NK-92 treated with Interleukin-12 subunit alpha and Interleukin-12 subunit beta, amount 100 ng/mL, for 24 hours (cell line): ENCODE measurements at regions not wholly inside any gene's neighbourhood (a gene's known extent, or its start where the extent isn't known, plus 50 kb on each side); places are given as distances from the start of the nearest gene placed in this dataset.
"Not testable (repeated sequence)": the region's sequence is repeated elsewhere in the genome, so short reads cannot be mapped to it uniquely, and the experiment has no call there.

ENCODE experiments used
- DNase-seq: peaks from one replicate; lab custom pipeline; 2025; lab: John Stamatoyannopoulos, UW

DNA sequence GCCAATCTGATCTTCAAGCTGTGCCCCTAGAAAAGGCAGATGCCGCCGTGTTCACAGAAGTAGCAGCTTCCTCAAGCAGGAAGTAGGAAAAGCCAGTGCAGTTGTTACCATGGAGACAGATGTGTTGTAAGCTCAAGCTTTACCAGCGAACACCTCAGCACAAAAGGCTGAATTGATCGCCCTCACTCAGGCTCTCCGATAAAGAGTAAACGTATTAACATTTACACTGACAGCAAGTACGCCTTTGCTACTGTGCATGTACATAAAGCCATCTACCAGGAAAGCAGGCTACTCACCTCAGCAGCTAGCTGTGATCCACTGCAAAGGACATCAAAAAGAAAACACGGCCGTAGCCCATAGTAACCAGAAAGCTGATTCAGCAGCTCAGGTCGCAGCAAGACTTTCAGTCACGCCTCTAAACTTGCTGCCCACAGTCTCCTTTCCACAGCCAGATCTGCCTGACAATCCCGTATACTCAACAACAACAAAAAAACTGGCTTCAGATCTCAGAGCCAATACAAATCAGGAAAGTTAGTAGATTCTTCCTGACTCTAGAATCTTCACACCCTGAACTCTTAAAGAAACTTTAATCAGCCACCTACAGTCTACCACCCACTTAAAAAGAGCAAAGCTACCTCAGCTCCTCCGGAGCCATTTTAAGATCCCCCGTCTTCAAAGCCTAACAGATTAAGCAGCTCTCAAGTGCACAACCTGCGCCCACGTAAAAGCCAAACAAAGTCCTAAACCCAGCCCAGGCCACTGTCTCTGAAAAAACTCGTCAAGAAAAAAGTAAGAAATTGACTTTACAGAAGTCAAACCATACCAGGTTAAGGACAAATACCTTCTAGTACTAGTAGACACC, 160.0 kb downstream of the DEFB131A start:
- DNase-seq, result not testable (repeated sequence)

DNA sequence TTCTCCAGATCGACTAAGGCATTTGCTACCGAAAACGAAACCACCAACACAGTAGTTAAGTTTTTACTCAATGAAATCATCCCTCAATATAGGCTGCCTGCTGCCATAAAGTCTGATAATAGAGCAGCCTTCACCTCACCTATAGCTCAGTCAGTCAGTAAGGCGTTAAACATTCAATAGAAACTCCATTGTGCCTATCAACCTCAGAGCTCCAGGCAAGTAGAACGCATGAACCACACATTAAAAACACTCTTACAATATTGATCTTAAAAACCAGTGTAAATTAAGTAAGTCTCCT, 160.6 kb downstream of the DEFB131A start:
- DNase-seq, result not testable (repeated sequence)

DNA sequence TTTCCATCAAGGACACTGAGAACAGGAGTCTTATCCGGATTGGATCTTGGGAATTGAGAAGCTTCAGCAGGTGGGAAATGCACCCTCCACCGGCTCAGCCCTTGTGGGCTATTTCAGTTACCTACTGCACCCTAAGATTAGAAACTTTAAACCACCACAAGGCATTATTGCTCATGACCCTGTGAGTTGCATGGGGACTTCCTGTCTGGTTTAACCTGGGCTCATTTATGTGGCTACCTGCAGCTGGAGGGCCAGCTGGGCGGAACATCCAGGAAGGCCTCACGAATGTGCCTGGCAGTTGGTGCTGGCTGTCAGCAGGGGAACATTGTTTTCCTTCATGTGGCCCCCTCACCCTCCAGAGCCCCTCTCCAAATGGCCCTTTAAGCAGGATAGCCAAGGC, 164.1 kb downstream of the DEFB131A start:
- no peak for DNase-seq

DNA sequence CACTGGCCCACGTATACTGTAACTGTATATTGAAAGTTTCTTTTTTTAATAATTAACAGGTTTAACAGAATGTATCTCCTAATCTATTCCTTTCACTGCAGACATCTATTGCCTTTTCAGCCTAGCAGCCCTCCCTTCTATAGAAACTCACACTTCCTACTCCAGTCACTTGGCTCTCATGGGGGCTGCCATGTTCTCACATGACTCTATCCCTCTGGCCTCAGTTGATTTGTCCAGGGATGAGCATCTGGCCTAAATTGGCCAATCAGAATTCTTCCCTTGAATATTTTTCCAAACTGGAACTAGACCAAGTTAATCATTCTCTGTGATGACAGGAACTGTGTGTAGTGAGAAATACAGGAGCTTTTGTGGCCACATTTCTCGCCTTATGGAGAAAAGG, 166.1 kb downstream of the DEFB131A start:
- DNase-seq, result not testable (repeated sequence)

DNA sequence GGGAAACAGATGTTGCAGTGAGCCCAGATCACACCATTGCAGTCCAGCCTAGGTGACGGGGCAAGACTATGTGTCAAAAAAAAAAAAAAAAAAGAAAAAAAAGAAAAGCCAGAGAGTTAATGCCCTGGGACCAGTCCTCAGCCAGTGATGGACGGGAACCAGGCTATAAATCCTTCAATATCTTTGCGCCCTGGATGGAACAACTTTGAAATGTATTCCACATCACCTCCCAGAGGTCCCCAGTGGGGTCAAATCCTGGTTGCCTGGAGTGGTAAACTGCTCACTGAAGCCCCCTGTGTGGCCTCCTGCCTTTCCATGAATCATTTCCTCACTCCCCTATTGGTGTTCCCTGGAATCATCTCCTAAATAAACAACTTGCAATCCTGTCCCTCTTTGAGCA, 166.9 kb downstream of the DEFB131A start:
- no peak for DNase-seq

DNA sequence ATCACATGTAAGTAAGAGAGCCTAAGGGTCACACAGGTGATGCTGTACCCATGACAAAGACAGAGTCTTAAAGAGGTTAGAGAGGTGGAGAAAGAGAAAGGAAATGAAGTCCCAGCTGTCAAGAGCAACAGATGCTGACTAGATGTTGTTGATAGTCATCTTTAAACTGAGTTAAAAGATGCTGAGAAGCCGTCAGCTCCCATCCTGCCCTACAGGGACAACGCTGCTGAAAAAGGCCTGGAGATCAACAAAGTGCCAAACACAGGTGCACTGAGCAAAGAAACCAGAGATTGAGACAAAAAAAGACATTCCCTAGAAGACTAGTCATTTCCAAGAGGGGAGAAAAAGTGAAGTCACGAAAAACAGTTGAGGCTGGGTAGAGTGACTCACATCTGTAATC, 145.0 kb upstream of the DRD5 start:
- DNase-seq, result not testable (repeated sequence)

DNA sequence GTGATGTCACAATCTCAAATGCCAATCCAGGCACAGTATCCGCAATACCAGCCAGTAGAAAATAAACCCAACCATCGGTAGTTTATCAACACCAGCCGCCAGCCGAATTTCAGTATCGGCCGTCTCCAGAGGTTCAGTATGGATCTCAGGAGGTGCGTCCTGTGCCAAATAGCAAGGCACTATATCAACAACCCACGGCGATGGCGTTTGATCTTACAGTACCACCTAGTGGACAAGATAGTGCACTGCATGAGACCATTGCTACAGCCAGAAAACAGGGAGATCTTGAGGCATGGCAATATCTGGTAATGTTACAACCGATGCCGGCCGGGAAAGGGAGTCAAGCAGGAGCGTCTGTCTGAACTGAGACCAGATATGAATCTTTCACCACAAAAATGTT, 121.8 kb upstream of the DRD5 start:
- not testable (repeated sequence) for DNase-seq

DNA sequence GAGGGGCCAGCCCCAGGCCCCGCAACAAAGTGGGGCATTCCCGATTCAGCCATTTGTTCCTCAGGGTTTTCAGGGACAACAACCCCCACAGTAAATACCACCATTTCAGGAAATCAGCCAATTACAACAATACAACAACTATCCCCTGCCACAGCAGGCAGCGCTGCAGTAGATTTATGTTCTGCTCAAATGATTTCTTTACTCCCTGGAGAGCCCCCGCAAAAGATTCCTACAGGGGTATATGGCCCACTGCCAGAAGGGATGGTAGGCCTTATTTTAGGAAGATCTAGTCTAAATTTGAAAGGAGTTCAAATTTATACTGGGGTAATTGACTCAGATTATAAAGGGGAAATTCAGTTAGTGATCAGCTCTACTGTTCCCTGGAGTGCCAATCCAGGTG, 120.5 kb upstream of the DRD5 start:
- not testable (repeated sequence) for DNase-seq

DNA sequence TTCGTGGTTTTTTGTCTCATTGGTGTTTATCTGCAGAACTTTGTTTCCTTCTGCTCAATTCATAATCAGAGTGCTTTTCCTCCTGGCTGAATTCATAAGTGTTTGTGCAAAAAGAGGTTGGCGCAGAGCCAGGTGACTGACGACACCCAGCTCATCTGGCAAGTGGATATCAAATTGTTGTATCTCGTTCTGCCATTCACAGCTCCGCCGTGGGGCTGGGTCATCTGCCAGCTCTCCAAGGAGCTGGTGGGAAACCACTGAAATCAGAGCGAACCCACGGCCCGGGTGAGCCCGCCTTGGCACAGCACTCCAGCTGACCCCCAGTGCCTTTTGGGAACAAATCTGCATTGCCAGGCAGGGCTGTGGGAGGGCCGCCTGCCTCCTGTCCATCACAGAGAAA, 110.7 kb upstream of the DRD5 start:
- not testable (repeated sequence) for DNase-seq

DNA sequence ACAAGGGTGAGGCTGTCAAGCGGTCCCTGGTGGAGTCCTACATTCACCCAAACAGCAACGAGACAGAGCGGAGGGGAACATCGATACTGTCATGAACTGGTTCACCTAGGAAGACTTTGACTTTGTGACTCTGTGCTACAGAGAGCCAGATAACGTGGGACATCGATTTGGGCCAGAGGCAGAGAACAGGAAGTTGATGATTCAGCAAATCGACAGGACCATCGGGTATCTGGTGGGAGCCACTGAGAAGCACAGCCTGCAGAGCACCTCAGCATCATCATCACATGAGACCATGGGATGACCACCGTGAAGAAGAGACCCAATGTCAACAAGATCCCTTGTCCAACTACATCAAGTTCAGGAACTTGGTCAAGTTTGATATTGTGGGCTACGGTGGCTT, 104.1 kb upstream of the DRD5 start:
- not testable (repeated sequence) for DNase-seq

DNA sequence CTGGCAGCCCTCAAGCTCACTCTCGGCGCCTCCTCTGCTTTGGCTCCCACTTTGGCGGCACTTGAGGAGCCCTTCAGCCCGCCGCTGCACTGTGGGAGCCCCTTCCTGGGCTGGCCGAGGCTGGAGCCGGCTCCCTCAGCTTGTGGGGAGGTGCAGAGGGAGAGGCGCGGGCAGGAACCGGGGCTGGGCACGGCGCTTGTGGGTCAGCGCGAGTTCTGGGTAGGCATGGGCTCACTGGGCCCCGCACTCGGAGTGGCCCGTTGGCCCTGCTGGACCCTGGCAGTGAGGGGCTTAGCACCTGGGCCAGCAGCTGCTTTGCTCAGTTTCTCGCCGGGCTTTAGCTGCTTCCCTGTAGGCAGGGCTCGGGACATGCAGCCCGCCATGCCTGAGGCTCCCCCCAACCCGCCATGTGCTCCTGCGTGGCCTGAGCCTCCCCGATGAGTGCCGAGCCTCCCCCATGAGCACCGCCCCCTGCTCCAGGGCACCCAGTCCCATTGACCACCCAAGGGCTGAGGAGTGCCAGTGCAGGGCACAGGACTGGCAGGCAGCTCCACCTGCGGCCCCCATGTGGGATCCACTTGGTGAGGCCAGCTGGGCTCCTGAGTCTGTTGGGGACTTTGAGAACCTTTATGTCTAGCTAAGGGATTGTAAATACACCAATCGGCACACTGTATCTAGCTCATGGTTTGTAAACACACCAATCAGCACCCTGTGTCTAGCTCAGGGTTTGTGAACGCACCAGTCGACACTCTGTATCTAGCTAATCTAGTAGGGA, 101.5 kb upstream of the DRD5 start:
- DNase-seq, result no peak

DNA sequence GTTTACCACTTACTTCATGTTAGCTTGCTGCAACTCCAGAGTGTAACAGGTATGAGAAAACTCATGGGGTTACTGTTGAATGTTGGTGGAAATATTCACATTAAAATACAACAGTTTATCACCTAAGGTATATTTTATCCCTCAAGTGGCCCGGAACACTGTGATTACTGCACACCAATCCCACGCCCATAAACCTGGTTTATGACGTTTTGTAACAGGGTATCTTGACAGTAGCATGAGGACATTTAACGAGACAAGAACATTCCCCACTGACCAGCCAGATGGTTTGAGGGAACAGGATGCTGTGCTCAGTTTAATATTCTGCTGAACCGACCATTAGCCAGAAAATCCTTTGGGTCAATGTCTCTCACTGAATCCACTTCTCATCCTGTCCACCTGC, 98.3 kb upstream of the DRD5 start:
- DNase-seq, result not testable (repeated sequence)

DNA sequence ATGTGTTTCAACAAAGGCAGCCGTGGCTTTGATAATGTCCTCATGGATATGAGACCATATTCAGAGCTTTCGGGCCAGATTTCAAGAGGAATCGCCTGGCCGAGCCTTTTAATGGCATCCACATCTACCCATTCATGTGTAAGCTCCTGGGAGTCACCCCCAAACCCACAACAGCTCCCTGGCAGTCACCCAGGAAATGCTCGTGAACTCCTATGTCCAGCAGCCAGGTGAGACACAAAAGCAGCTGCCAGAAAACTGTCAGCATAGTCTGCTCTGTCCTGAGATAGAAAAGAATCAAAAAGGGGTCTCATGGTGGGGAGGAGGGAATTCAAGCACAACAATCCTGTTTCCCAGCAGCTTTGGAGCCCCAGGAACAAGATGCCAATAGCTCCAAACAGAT, 96.4 kb upstream of the DRD5 start:
- DNase-seq, result not testable (repeated sequence)

DNA sequence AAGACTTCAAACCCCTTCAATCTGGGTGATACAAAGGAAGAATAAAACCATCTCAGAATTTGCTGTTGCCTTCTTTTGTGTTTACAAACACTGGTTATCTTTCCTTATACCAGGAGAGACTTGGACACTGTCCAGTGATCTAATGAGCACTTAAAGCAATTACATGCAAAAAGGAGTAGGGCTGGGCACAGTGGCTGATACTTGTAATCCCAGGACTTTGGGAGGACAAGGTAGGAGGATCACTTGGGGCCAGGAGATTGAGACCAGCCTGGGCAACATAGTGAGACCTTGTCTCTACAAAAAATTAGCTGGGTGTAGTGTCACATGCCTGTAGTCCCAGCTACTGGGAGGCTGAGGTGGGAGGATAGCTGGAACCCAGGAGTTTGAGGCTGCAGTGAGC, 95.7 kb upstream of the DRD5 start:
- no peak for DNase-seq

DNA sequence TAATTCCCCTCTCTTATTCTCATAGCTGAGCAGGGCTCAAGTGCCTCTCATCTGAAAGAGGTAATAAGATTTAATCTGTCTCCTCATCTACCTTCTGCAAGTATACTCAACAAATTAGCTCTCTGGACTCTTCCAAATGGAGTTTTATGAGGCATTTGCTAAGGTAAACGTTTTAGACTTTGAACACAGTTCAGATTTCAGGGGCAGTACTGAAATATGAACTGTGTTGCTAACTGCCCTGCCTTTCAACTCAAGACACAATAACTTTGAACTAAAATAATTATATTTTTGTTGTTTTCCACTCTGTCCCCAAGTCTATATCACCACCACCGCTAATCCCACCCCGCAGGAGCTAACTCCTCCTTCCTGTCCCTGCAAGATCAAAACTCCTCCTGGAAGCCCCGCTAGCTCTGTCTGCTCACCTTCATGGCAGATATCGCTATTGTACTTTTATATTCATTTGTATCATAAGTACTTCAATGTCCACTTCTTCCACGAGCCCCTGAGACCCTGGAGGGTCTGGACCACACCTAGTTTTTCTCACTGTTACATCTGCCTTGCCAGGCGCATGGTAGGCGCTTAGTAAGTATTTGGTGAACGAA, 90.7 kb upstream of the DRD5 start:
- not testable (repeated sequence) for DNase-seq

DNA sequence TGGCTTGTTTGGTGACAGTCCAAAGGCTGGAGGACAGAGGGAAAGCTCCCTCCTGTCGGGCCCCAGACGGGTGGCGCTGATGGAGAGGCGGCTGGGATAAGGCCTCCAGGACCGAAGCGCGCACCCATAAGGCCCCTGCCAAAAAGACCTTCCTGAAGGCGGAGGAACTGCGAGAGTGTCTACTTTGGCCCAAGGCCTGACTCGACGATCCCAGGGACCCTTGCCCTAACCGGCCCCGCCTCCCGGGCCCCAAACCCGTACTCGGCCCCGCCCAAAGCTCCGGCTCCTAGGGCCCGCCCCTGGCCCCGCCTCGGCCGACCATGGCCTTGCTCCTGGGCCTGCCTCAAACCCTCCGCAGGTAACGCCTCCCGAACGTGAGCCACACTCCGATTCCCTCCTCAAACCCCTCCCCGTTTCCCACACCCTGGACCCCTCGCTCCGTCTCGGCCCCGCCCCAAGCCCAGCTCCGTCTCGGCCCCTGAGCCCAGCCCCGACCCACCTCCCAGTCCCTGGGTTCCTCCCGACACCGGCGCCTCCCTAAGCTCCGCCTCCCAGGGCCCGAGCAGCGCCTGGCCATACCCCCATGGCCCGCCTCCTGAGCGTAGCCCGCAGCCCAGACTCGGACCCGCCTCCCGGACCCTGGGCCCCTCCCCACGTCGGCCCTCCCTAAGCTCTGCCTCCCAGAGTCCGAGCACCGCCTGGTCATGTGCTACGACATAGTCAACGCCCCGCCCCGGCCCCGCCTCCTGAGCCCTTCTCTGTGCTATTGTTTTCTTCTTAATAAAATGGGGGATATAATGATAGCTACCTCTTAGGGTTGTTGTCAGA, 90.0 kb upstream of the DRD5 start:
- DNase-seq, result no peak

DNA sequence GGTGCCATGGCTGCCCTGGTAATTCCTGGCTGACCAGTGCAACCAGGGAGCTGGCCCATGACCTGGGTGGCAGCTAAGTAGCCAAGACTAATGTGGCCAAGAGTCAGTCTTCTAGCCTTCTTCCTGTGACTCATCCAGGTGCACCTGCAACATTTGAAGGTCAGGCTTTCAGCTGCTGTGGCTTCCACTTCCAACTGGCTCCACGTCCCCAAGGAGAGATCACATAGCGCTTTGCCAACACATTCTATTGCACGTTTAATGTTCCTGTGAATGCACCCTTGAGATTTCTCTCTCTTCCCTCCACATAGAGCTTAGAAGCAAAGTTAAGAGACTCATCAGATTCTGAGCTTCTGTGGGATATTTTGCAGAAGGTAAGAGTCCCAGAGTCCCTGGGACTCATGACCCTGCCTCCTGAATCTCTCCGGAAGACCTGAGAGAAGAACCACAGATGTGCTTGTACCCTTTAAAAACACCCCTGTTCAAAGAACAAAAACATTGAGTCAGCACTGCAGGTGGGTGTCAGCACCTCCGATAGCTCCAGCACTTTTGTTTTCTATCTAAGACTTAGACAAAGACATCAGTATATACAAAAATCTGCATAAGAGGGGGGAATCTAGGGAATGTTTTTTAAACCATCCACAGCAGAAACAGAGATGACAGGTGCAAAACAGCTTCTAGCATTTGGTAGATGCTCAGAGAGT, 88.5 kb upstream of the DRD5 start:
- DNase-seq, result not testable (repeated sequence)

DNA sequence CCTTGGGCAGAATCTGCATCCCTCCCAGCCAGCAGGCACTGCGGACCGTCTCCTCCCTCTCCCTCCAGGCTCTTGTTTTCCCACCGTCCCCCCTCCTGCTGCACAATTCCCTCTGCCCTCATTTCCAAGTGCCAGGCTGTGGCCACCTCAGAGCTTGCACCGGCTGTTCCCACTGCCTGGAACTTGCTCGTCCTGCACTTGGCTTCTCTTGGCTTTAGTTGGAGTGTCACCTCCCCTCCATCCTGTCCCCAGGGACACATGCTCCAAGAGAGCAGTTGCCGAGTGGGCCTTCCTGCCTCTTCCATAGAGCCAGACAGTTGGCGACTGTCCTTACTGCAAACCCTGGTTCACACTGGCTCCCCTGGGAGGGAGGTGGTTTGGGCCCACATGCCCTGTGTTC, 87.0 kb upstream of the DRD5 start:
- not testable (repeated sequence) for DNase-seq

DNA sequence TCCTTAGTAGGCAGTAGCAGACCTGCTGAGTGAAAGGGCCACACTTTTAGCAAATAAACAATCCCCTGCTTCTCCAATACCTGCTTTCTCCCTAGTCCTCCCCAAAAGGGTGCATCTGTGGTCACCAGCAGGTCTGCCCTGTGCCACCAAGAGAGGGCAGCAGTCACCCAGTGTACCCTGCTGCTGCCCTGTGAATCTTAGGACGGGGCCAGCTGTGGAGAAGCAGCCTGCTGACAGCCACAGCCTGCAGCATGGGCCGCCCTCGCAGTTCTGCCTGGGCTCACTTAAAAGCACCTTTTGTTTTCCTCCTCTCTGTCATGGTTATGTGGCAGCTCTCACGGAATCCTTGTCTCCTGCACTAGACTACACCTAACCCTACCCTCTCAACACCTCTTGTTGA, 85.4 kb upstream of the DRD5 start:
- not testable (repeated sequence) for DNase-seq

DNA sequence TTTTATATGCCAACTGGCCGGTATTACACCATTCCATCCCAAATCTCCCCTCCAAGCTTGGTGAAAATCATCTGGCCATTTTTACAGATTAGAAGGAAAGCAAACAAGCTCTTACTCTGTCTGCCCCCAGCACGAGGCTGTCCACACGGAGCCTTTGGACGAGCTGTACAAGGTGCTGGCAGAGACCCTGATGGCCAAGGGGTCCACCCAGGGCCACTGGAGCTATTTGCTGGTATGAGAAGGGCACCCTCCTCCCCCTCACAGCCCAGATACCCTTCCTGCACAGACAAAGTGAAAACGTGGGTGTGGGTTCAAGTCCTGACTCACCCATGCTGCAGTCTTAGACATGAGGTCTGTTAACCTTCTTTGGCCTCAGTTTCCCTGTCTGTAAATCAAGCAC, 84.9 kb upstream of the DRD5 start:
- DNase-seq, result not testable (repeated sequence)

DNA sequence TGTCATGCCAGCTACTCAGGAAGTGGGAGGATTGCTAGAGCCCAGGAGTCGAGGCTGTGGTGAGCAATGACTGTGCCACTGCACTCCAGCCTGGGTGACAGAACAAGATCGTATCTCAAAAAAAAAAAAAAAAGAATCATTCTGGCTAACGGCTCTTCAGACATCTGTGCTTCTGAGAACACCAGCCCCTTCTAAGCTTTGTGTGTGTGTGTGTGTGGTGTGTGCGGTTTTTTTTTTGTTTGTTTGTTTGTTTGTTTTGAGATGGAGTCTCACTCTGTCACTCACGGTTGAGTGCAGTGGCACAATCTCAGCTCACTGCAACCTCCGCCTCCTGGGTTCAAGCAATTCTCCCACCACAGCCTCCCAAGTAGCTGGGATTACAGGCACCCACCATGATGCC, 79.4 kb upstream of the DRD5 start:
- not testable (repeated sequence) for DNase-seq
